ENCODE measurements at regions not wholly inside any gene's neighbourhood (a gene's known extent, or its start where the extent isn't known, plus 50 kb on each side); places are given as distances from the start of the nearest gene placed in this dataset.

DNA sequence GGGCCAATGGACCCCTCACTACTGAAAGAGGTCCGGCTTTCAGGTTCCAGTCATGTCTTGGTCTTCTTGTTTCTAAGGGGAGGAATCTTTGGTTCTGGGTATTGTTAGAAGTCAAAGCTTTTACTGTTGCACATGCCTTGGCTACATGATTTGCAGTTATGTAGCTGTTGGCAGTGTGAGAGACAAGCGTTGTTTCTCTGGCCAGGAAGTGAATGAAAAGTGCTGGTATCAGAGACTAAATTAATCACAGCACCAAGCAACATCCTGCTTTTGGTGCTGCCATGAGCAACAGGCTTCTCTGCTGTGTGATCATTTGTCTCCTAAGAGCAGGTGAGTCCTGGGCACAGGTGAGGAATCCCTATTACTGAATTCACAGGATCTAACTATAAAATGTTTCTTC is 100.1 kb upstream of the PRSS3 start (continued):
- no peak for TF ChIP-seq TAF1 (conservative IDR thresholded peaks at IDR 0.05)

DNA sequence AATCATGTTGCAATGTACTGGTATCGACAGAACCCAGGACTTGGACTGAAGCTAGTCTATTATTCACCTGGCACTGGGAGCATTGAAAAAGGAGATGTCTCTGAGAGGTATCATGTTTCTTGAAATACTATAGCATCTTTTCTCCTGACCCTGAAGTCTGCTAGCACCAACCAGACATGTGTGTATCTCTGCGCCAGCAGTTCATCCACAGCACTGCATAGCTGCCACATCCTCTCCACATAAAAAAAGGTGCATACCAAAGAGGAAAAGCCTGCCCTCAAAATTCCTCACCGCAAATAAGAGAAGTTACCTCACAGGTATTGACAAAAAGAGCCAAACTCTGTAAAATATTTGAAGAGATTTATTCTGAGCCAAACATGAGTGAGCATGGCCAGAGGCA is 99.5 kb upstream of the PRSS3 start:
- DNase-seq (ENCODE audit: low spot score) = no peak
- Histone ChIP-seq H3K9me3 (ENCODE audit: control insufficient read depth in 4 of 4, low read length in 3 of 4) (no peaks in the 10 kb centered on the region), H3K9ac (ENCODE audit: low read depth in 1 of 2, low read length in 2 of 2) (no peak overlapping the region), H3K36me3 (ENCODE audit: control insufficient read depth in 4 of 4, insufficient read depth in 3 of 4, low read depth in 1 of 4, low read length in 3 of 4) (no peaks in the 10 kb centered on the region), H3K4me3 (ENCODE audit: low read depth in 1 of 3, low read length in 3 of 3) (no peak overlapping the region), H3K4me1 (ENCODE audit: control insufficient read depth in 4 of 4, insufficient read depth in 4 of 4, low read length in 3 of 4) (no peaks in the 10 kb centered on the region), H3K27me3 (ENCODE audit: control insufficient read depth in 4 of 4, insufficient read depth in 4 of 4, low read length in 3 of 4) (peaks cover 0 to 6% (median 2%) of the 10 kb centered on the region in 4 donors), H3K27ac (ENCODE audit: low read depth in 1 of 2, low read length in 2 of 2) (no peak overlapping the region)
- TF ChIP-seq EGR1 (IDR thresholded peaks at IDR 0.05; ENCODE audit: low read depth in 2 of 2) = no peak
- no peak for TF ChIP-seq HNF4A (conservative IDR thresholded peaks at IDR 0.05)
- no peak for TF ChIP-seq YY1 (IDR thresholded peaks at IDR 0.05)
- no peak for TF ChIP-seq NR2F2 (IDR thresholded peaks at IDR 0.05)
- no peak for TF ChIP-seq JUND (IDR thresholded peaks at IDR 0.05)
- TF ChIP-seq ATF3 (IDR thresholded peaks at IDR 0.05) = no peak
- TF ChIP-seq GABPA (IDR thresholded peaks at IDR 0.05 in 1 of 2, conservative IDR thresholded peaks at IDR 0.05 in 1 of 2) = no peak
- TF ChIP-seq RAD21 (IDR thresholded peaks at IDR 0.05) = no peak
- TF ChIP-seq SP1 (IDR thresholded peaks at IDR 0.05) = no peak
- TF ChIP-seq FOXA2 (IDR thresholded peaks at IDR 0.05) = no peak
- no peak for TF ChIP-seq FOXA1 (IDR thresholded peaks at IDR 0.05)
- no peak for TF ChIP-seq ZBTB33 (IDR thresholded peaks at IDR 0.05)
- no peak for TF ChIP-seq REST (IDR thresholded peaks at IDR 0.05)
- TF ChIP-seq, protein P1, sequence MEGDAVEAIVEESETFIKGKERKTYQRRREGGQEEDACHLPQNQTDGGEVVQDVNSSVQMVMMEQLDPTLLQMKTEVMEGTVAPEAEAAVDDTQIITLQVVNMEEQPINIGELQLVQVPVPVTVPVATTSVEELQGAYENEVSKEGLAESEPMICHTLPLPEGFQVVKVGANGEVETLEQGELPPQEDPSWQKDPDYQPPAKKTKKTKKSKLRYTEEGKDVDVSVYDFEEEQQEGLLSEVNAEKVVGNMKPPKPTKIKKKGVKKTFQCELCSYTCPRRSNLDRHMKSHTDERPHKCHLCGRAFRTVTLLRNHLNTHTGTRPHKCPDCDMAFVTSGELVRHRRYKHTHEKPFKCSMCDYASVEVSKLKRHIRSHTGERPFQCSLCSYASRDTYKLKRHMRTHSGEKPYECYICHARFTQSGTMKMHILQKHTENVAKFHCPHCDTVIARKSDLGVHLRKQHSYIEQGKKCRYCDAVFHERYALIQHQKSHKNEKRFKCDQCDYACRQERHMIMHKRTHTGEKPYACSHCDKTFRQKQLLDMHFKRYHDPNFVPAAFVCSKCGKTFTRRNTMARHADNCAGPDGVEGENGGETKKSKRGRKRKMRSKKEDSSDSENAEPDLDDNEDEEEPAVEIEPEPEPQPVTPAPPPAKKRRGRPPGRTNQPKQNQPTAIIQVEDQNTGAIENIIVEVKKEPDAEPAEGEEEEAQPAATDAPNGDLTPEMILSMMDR (IDR thresholded peaks at IDR 0.05; ENCODE audit: low read depth, low read length, missing input control) = no peak
- no peak for TF ChIP-seq RXRA (IDR thresholded peaks at IDR 0.05)
- no peak for TF ChIP-seq TAF1 (conservative IDR thresholded peaks at IDR 0.05)
- WGBS = 86% methylated on average over 3 of the region's 3 CpGs
